Eye (tissue), 1 donor: ENCODE measurements at regions not wholly inside any gene's neighbourhood (a gene's known extent, or its start where the extent isn't known, plus 50 kb on each side); places are given as distances from the start of the nearest gene placed in this dataset.

ENCODE experiments used
- DNase-seq: peaks from one replicate; pipeline ENCODE4 v3.0.0-alpha.2; 2015

DNA sequence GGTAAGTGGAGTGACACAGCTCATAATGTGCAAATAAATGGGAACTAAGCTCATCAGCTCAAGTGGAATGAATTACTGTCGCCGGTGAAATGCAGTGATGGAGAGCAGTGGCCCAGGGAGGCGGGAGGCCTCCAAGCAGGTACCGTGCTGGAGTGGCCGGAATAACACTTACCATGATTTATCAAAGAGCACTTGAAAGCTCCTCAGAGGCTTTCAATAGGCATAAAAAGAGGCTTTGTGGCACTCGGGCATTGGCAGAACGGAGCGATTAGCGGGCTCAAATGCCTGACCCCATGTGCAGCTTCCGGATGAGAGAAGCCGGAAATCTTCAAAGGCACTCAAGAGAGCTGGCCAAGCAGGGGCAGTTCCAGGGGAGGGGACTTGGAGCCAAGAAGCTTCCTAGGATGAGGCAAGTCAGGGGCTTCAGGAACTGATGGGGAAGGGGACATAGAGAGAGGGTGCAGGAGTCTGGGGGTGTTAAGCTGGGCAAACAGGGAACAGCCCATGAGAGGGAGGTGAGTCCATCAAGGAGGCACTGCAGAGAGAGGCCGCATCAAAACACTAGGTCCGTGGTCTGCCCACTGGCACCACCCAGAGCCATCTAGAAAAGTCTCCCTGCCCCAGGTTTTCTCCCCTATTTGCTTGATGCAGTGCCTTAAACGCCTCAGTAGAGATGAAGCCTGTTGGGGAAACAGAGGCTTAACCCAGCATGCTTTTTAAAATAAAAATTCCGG is 144.0 kb upstream of the IRX6 start:
- DNase-seq: peak; percentile 83

DNA sequence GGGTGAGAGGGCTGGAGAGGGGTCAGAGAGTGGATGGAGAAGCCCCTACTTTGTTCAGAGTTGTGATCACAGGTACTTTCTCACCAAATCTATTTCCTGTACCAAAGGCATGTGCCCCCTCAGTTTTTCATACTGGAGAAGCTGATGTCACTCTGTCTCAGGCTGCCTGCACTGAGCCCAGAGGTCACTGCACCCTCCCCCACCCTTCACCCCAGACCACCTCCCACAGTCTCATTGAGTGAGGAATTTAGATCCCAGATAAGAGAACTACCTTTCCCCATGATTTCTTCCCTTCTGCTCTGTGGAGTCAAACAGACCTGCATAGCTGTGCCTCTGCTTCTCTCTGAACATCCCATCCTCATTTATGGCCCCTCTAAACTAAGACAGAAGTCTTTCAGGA is 140.0 kb upstream of the IRX6 start:
- DNase-seq: no peak

DNA sequence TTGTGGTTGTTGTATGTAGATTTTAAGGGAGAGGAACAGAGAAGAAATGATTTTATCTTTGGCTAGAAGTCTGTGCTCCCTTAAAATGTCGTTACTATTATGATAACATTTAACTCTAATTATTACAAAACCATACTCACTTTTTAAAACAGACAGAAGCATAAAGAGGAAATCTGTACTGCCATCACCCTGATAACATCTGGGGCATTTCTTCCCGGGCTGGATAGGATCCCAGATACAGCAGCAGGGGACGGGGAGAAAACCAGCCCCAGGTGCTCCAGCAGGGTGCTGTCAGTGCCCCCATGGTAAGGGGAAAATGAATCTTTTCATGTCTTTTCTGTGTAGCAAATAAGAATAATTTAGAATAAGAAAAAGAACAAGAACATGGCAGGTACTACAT is 139.4 kb upstream of the IRX6 start:
- no peak for DNase-seq

GRCh38 chr16:55189224-55189623 is 134.8 kb upstream of the IRX6 start:
- DNase-seq: peak; percentile 78

DNA sequence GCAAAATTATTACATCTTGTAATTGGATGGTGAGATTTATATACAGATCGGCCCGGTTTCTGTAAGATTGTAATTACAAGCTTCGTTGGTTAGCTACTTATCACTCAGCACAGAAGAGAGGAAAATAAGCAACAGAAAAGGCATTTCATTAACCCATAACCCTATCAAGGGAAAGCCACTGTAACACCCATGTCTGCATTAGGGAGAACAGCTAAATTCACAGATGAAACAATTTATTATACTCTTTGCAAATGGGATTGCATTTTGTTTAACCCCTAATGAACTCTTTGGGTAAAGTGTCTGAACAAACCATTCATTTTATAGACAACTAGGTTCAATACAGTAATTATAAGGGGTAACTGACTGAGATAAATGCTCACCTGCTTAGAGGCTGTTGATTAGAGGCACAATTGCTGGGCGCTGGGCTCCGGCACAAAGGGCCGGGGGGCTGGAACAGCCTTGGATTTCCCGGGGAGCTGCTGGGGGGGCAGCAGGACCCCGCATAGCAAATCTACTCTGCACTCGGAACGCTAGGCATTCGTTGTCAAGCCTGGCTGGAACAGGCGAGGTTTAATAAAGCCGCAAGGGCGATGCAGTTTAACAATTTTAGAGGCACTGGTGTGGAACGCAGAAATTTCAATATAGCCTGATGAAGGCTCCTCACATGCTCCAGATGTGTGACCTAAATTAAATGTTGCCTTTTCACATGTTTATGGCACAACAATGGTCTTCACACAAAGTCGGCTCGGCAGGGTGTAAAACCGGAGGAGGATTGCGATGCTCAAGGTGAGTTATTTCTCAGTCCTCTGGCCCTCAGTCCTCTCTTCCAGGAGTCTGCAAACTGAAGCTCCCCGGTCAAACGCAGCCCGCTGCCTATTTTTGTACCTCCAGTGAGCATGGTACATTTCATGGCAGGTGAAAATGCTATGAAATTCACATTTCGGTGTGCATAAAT is 134.0 kb upstream of the IRX6 start:
- DNase-seq: peak; percentile 71

- DNase-seq: no peak
Observed at GRCh38 chr16:55192734-55193133, 131.3 kb upstream of the IRX6 start.

GRCh38 chr16:55203570-55203969 is 120.4 kb upstream of the IRX6 start:
- no peak for DNase-seq

GRCh38 chr16:55204069-55204468 is 119.9 kb upstream of the IRX6 start:
- no peak for DNase-seq

- no peak for DNase-seq
Observed at GRCh38 chr16:55204923-55205322, 119.1 kb upstream of the IRX6 start.

DNA sequence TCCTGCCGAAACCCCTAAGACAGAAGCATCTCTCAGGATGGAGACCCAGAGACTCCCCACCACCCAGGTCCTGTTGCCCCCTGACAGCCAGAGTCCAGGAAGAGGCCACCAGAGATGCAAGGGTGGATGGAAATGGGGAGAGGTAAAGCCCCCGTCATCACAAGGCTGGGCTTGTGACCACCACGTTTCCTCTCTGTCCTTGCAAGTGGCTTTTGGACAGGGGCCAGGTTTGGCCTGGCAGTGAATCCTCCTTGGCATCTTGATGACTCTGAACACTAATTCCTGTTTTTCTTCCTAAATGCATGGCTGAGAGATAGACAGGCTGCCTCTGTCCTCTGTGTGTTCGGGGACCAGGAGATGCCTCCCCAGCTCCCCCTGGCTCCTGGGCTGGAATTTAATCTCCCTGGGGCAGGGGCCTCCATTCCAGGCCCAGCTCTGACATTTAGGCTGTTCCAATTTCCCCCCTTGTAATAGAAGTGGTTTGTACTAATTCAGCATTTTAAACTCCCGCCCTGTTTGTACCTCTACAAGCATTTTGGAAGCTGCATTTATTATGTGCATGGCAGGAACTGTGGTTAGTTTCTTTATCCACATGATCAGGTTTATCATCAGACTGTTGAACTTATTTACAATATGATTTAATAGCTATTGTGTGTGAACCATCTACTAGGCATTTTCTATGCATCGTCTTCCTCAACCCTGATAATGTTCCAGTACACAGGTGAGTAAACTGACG is 116.1 kb upstream of the IRX6 start:
- no peak for DNase-seq

DNA sequence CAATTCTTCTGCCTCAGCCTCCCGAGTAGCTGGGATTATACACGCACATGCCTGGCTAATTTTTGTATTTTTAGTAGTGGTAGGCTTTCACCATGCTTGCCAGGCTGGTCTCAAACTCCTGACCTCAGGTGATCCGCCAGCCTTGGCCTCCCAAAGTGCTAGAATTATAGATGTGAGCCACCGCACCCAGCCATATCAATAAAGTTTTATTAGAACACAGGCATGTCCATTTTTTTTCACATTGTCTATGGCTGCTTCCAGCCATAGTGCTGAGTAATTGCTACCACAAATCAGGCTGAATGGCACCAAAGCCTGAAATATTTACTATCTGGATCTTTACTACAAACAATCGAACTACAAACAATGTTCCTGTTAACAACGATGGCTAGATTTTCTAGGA is 114.4 kb upstream of the IRX6 start:
- no peak for DNase-seq

- no peak for DNase-seq
Observed at GRCh38 chr16:55212791-55213190, 111.2 kb upstream of the IRX6 start.

DNA sequence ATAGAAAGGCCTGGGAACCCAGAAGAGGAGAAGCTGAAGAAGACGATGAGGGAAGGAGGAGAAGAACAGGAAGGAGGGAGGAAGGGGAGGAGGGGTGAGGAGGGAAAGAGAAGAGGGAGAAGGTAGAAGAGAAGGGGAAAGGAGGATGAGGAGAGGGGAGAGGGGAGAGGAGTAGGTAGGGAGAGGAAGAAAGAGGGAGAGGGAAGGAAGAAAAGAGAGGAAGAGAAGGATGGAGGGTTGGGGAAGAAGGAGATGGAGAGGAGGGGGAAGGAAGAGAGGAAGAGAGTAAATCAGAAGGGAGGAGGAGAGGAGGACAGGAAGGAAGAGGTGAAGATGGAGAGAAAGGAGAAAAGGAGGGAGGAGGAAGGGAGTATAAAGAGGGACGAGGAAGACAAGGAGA is 109.6 kb upstream of the IRX6 start:
- no peak for DNase-seq

GRCh38 chr16:55214974-55215494 is 109.0 kb upstream of the IRX6 start:
- DNase-seq: no peak

GRCh38 chr16:55217392-55217791 is 106.6 kb upstream of the IRX6 start:
- DNase-seq: no peak

DNA sequence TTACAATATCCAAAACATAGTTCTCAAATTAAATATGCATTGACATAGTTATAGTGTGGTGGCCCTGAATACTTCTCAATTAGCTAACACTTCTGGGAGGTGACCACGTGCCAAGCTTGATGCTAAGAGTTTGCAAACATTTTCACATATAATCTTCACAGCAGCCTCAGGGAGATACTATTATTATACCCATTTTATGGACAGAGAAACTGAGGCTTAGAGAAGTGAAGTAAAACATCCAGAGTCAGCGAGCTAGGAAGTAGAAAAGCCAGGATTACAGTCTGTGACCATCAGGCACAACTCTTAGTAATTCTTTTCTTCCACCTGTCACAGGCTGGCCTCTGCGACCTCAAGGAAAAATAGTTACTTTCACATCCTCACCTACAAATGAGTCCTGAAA is 102.2 kb upstream of the IRX6 start:
- DNase-seq: peak; percentile 30

- peak; percentile 82 for DNase-seq
Observed at GRCh38 chr16:55222486-55222885, 101.5 kb upstream of the IRX6 start.

GRCh38 chr16:55225972-55226542 is 97.9 kb upstream of the IRX6 start:
- no peak for DNase-seq

DNA sequence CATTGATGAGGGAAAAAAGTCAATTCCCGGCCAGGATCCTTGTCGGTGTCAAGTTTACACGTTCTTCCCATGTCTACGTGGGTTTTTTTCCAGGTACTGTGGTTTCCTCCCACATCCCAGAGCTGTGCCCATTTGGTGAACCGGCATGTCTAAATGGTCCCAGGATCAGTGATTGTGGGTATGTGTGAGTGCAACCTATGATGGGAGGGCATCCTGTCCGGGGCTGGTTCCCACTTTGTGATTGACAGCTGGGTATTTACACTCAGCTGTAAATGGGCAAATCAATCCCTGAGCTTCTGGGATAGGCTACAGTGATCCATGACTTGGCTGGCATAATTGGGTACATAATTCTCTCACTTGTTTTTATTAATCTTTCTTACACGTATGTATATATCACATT is 91.2 kb upstream of the IRX6 start:
- DNase-seq: no peak

GRCh38 chr16:55233464-55233863 is 90.5 kb upstream of the IRX6 start:
- no peak for DNase-seq

GRCh38 chr16:55236655-55237054 is 87.3 kb upstream of the IRX6 start:
- DNase-seq: no peak

GRCh38 chr16:55239723-55240122 is 84.3 kb upstream of the IRX6 start:
- DNase-seq: no peak

DNA sequence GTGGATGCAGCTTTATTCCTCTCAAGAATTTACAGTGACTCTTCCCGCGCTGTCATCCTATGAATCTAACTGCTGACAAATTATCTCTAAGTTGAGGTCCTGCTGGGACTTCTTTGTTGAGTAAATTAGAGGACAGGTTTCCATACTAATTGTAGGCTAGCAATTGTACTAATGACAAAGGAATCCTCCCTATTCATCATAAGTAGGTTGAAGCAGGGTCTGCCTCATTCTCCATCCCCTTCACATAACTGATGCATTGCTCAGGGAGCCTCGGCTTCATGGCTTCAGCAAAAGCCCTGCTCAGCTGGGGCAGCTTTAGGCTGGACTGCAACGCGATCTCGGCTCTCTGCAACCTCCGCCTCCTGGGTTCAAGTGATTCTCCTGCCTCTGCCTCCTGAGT is 83.1 kb upstream of the IRX6 start:
- DNase-seq: peak; percentile 85
